ENCODE measurements at regions not wholly inside any gene's neighbourhood (a gene's known extent, or its start where the extent isn't known, plus 50 kb on each side); places are given as distances from the start of the nearest gene placed in this dataset.

DNA sequence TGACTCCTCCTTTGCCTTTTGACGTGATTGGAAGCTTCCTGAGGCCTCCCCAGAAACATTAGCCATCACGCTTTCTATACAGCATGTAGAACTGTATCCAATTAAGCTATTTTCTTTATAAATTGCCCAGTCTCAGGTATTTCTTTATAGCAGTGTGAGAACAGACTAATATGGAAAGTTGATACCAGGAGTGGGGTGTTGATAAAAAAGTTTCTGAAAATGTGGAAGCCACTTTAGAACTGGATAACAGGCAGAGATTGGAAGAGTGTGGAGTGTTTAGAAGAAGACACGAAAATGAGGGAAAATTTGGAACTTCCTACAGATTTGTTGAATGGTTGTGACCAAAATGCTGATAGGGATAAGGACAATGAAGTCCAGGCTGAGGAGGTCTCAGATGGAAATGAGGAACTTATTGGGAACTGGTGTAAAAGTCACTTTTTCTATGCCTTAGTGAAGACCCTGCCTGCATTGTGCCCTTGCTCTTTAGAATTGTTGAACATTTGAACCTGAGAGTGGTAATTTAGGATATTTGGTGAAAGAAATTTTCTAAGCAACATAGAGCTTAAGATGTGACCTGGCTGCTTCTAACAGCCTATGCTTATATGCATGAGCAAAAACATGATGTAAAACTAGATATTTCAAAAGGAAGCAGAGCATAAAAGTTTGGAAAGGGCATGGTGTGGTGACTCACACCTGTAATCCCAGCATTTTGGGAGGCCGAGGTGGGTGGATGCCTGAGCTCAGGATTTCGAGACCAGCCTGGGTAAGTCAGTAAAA is 969.7 kb downstream of the DSC3 start:
- DNase-seq (ENCODE audit: low spot score) = no peak

- no peak for DNase-seq (ENCODE audit: low spot score)
These were observed 976.3 kb downstream of the DSC3 start for GRCh38 chr18:30066288-30066687.

DNA sequence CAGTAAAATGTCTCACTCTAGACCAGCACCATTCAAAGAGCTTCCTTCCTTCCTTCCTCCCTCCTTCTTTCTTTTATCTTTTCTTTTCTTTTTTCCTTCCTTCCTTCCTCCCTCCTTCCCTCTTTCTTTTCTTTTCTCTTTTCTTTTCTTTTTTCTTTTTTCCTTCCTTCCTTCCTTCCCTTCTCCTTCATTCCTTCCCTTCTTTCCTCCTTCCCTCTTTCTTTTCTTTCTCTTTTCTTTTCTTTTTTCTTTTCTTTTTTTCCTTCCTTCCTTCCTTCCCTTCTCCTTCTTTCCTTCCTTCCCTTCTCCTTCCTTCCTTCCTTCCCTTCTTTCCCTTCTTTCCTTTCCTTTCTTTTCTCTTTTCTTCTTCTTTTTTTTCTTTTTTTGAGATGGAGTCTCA is 985.1 kb downstream of the DSC3 start:
- DNase-seq (ENCODE audit: low spot score) = no peak

DNA sequence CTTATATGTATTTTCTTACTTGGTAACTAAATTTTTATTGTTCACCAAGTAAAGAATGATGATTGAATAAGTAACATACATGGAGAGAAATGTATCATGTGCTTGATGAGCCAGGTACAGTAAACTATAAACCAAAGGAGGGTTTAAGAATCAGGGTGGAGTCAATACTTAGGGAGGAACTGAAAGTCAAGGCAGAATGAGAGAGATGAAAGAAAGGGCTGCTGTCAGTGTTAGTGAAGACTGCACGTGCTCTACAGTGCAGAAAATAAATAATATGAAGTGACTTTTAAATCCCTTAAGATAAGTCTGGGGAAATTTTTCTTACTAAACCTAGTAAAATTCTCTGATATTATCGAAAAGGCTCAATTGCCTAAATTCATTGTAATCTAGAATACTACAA is 986.0 kb downstream of the DSC3 start:
- DNase-seq (ENCODE audit: low spot score) = no peak

GRCh38 chr18:30044496-30044895 is 998.0 kb downstream of the DSC3 start:
- DNase-seq (ENCODE audit: low spot score) = no peak

- DNase-seq (ENCODE audit: low spot score) = no peak
These were observed 1003.3 kb downstream of the DSC3 start for GRCh38 chr18:30039201-30039600.

DNA sequence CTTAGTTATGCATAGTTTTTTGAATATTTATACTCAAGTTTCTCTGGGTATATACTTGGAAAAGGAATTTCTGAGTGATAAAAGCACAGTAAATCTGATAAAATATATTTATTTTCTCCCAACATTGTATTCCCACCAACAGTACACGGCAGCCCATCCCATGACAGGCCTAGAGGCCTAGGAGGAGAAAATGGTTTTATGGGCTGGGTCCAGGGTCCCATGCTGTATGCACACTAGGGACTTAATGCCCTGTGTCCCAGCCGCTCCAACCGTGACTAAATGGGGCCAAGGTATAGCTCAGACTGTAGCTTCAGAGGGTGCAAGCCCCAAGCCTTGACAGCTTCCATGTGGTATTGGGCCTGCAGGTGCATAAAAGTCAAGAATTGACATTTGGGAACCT is 1007.7 kb downstream of the DSC3 start:
- no peak for DNase-seq (ENCODE audit: low spot score)

- DNase-seq (ENCODE audit: low spot score) = no peak
These were observed 1026.4 kb downstream of the DSC3 start for GRCh38 chr18:30016179-30016578.

DNA sequence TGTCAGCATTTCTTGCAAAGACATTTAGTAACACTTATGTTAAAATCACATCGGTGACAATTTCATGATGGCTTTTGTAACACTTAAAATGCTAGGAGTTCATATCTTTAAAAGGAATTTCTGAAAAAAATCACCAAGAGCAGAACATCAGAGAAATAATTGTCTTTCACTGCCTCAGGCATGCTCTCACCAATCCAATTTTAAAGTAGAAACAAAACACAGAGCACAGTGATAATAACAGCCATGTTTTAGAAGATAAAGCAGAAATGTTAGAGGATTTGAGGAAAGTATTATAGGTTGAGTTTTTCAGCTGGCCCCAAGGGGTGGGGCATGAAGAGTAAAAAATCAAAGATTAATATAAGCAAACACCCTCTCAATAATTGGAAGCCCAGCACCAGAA is 1037.6 kb downstream of the DSC3 start:
- no peak for DNase-seq (ENCODE audit: low spot score)

GRCh38 chr18:29982218-29982617 is 1060.3 kb downstream of the DSC3 start:
- DNase-seq (ENCODE audit: low spot score) = no peak

GRCh38 chr18:29979881-29980280 is 1062.7 kb downstream of the DSC3 start:
- DNase-seq (ENCODE audit: low spot score) = no peak

DNA sequence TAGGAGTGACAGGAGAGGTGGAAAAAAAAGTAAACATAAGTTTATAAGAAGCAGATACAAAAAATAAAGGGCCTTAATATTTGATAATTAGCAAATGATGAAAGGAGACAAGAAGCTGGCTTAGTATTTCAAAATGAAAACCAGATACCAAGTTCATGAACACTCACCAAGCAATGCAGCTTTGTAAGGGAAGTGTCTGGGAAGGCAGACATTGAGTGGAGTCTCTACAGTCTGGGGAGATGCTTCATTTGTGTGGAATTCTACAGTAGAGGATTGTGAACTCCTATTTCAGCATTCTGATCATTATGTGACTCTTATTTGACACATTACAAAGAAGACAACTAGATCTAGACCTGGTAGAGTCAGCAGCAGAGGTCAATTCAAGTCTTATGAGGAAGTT is 1072.7 kb downstream of the DSC3 start:
- DNase-seq (ENCODE audit: low spot score) = peak; percentile 2

- no peak for DNase-seq (ENCODE audit: low spot score)
These were observed 1080.0 kb downstream of the DSC3 start for GRCh38 chr18:29962579-29962978.

- no peak for DNase-seq (ENCODE audit: low spot score)
These were observed 1082.0 kb downstream of the DSC3 start for GRCh38 chr18:29960539-29960938.

DNA sequence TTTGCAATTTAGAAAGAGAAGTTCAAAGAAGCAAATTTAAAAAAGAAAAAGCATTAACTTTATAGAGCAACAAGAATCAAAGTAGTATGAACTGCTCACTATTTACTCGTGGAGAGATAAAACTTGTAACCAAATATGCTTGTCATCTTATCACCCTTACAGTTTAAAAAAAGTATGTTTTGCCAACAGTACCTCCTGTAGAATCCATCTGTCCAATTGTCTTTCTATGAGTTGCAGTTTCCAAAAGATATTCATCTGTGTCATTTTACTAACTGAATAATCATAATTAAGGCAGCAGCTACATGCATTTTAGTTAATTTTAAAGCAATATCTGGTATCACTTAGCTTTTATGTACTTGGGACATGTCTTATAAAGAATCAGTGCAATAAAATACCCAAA is 1112.3 kb downstream of the DSC3 start:
- no peak for DNase-seq (ENCODE audit: low spot score)

DNA sequence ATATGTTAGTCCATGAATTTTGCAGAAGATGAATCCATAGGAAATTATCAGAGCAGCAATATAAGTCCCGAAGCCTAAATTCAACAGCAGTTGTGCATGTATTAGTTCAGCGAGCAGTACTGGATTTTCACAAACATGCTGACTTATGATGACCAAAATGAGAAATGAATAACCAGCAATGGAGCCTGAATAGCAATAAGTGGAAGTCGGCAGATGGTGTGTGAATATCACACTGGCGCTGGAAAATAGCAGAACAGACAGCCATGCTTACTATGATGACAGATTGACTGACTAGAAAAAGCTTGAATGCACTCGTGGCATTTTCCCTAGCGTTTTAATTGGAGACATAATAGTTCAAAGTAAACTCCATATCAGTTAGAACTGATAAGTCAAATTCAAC is 1114.5 kb downstream of the DSC3 start:
- DNase-seq (ENCODE audit: low spot score) = no peak

DNA sequence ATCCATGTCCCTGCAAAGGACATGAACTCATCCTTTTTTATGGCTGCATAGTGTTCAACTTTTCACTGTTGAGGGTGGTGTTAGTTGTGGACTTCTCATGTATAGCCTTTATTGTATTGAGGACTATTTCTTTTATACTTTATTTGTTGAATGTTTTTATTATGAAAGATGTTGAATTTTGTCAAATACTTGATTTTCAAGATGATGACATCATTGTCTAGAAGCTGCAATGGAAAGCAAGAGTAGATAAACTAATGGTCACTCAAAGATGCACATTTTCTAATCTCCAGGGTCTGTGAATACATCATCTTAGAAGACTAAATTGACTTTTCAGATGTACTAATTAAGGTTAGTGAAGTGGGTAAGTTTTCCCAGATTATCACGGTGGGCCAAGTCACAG is 1117.0 kb downstream of the DSC3 start:
- DNase-seq (ENCODE audit: low spot score) = no peak

GRCh38 chr18:29912351-29912750 is 1130.2 kb downstream of the DSC3 start:
- no peak for DNase-seq (ENCODE audit: low spot score)

GRCh38 chr18:29892960-29893558 is 1149.5 kb downstream of the DSC3 start:
- no peak for DNase-seq (ENCODE audit: low spot score)

- DNase-seq (ENCODE audit: low spot score) = no peak
These were observed 1159.4 kb downstream of the DSC3 start for GRCh38 chr18:29883114-29883513.

GRCh38 chr18:29882620-29883019 is 1159.9 kb downstream of the DSC3 start:
- no peak for DNase-seq (ENCODE audit: low spot score)

GRCh38 chr18:29879763-29880162 is 1162.8 kb downstream of the DSC3 start:
- DNase-seq (ENCODE audit: low spot score) = no peak

- peak; percentile 6 for DNase-seq (ENCODE audit: low spot score)
These were observed 1167.9 kb downstream of the DSC3 start for GRCh38 chr18:29874519-29875098.

DNA sequence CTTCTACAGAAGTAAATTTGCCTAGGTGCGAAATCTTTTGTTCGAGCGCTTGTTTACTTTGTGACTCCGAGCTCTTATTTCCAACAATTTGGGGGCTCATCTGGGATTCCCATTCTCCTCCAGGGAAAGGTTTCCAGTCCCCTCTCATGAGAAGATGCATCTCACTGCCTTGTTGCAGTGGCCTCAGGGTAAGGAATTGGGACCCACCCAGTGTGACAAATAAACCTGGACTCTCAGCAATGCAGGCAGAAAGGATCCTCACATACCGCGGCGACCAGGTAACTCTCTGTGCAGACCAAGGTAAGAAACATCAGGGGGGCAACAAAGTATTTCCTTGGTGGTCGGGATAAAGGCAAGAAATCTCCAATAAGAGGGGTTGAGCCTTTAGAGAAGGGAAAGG is 1169.3 kb downstream of the DSC3 start:
- DNase-seq (ENCODE audit: low spot score) = no peak

Measured in AG20443 (cell line).